ENCODE measurements at regions not wholly inside any gene's neighbourhood (a gene's known extent, or its start where the extent isn't known, plus 50 kb on each side); places are given as distances from the start of the nearest gene placed in this dataset.

DNA sequence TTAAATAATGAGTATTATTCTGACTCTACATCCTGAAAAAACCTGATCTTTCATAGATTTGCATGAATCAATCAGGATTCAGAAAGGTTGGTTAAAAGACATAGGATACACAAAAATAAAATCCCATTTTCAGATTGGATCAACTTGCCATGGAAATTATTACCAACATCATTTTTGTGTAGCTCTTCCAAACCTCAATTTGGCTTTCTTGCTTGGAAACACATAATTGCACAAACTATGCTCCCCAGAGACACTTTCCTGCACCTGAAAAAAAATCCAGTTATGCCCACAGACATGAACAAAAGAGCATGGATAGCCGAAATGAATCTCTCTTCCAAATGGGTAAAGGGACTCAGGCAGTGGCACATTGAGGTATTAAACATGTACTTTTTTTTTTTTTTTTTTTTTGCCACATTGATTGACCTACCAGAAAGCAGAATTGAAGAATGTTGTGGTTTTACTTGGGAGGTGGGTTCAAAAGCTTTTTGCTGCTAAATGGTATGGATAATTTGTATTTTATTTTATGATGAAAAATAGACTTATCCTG is 135.4 kb upstream of the FBN2 start:
- Histone ChIP-seq H4K20me1 (ENCODE audit: insufficient read depth, low read length) (no peaks in the 10 kb centered on the region), H3K27ac (ENCODE audit: low read length) (no peak overlapping the region)
- no peak for ATAC-seq (ENCODE audit: insufficient read depth, low read depth)

GRCh38 chr5:128673970-128674369 is 135.9 kb upstream of the FBN2 start:
- TF ChIP-seq, protein P1, sequence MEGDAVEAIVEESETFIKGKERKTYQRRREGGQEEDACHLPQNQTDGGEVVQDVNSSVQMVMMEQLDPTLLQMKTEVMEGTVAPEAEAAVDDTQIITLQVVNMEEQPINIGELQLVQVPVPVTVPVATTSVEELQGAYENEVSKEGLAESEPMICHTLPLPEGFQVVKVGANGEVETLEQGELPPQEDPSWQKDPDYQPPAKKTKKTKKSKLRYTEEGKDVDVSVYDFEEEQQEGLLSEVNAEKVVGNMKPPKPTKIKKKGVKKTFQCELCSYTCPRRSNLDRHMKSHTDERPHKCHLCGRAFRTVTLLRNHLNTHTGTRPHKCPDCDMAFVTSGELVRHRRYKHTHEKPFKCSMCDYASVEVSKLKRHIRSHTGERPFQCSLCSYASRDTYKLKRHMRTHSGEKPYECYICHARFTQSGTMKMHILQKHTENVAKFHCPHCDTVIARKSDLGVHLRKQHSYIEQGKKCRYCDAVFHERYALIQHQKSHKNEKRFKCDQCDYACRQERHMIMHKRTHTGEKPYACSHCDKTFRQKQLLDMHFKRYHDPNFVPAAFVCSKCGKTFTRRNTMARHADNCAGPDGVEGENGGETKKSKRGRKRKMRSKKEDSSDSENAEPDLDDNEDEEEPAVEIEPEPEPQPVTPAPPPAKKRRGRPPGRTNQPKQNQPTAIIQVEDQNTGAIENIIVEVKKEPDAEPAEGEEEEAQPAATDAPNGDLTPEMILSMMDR (IDR thresholded peaks at IDR 0.05; ENCODE audit: borderline replicate concordance, extremely low read depth, low read length, poor library complexity, severe bottlenecking), result no peak
- TF ChIP-seq EZH2 (IDR thresholded peaks at IDR 0.05; ENCODE audit: borderline replicate concordance, low read depth, low read length, severe bottlenecking), result no peak
- no peaks in the 10 kb centered on the region for H4K20me1 ChIP-seq (ENCODE audit: insufficient read depth, low read length)
- H3K4me1 ChIP-seq (ENCODE audit: insufficient read depth, low read length), result no peaks in the 10 kb centered on the region
- H3K4me3 ChIP-seq (ENCODE audit: low read depth in 1 of 2, low read length in 2 of 2), result no peak overlapping the region
- no peak overlapping the region for H2AFZ ChIP-seq (ENCODE audit: low read depth, low read length)
- DNase-seq (no peak), ATAC-seq (ENCODE audit: insufficient read depth, low read depth) (no peak)
- no peaks in the 10 kb centered on the region for H3K27me3 ChIP-seq (ENCODE audit: insufficient read depth, low read length, poor library complexity)
- no peak overlapping the region for H3K4me2 ChIP-seq (ENCODE audit: insufficient read depth, low read length)
- no peaks in the 10 kb centered on the region for H3K9me3 ChIP-seq (ENCODE audit: insufficient read depth, low read length, severe bottlenecking)
- no peak overlapping the region for H3K9ac ChIP-seq (ENCODE audit: low read depth, low read length)
- H3K79me2 ChIP-seq (ENCODE audit: insufficient read depth, low read length), result no peaks in the 10 kb centered on the region
- no peaks in the 10 kb centered on the region for H3K36me3 ChIP-seq (ENCODE audit: insufficient read depth, low read length)
- no peak overlapping the region for H3K27ac ChIP-seq (ENCODE audit: low read length)

More for the DNA sequence above, 135.4 kb upstream of the FBN2 start:
- DNase-seq, result no peak
- H3K79me2 ChIP-seq (ENCODE audit: insufficient read depth, low read length), result no peaks in the 10 kb centered on the region
- H3K27me3 ChIP-seq (ENCODE audit: insufficient read depth, low read length, poor library complexity), result no peaks in the 10 kb centered on the region
- H2AFZ ChIP-seq (ENCODE audit: low read depth, low read length), result no peak overlapping the region
- H3K9me3 ChIP-seq (ENCODE audit: insufficient read depth, low read length, severe bottlenecking), result peaks cover 3% of the 10 kb centered on the region
- H3K9ac ChIP-seq (ENCODE audit: low read depth, low read length), result no peak overlapping the region
- H3K4me1 ChIP-seq (ENCODE audit: insufficient read depth, low read length), result no peaks in the 10 kb centered on the region
- H3K4me2 ChIP-seq (ENCODE audit: insufficient read depth, low read length), result no peak overlapping the region
- TF ChIP-seq EZH2 (IDR thresholded peaks at IDR 0.05; ENCODE audit: borderline replicate concordance, low read depth, low read length, severe bottlenecking), result no peak
- TF ChIP-seq, protein P1 (IDR thresholded peaks at IDR 0.05; ENCODE audit: borderline replicate concordance, extremely low read depth, low read length, poor library complexity, severe bottlenecking), result no peak
- H3K36me3 ChIP-seq (ENCODE audit: insufficient read depth, low read length), result no peaks in the 10 kb centered on the region
- no peak overlapping the region for H3K4me3 ChIP-seq (ENCODE audit: low read depth in 1 of 2, low read length in 2 of 2)

GRCh38 chr5:128674837-128675446 is 136.9 kb upstream of the FBN2 start:
- no peaks in the 10 kb centered on the region for H3K27me3 ChIP-seq (ENCODE audit: insufficient read depth, low read length, poor library complexity)
- no peak overlapping the region for H2AFZ ChIP-seq (ENCODE audit: low read depth, low read length)
- DNase-seq, result peak; percentile 38

More at GRCh38 chr5:128674837-128675446, 136.9 kb upstream of the FBN2 start:
- Histone ChIP-seq H3K4me3 (ENCODE audit: low read depth in 1 of 2, low read length in 2 of 2) (no peak overlapping the region), H3K27ac (ENCODE audit: low read length) (no peak overlapping the region), H3K4me1 (ENCODE audit: insufficient read depth, low read length) (no peaks in the 10 kb centered on the region), H3K79me2 (ENCODE audit: insufficient read depth, low read length) (no peaks in the 10 kb centered on the region), H4K20me1 (ENCODE audit: insufficient read depth, low read length) (no peaks in the 10 kb centered on the region), H3K36me3 (ENCODE audit: insufficient read depth, low read length) (no peaks in the 10 kb centered on the region), H3K9me3 (ENCODE audit: insufficient read depth, low read length, severe bottlenecking) (no peaks in the 10 kb centered on the region), H3K4me2 (ENCODE audit: insufficient read depth, low read length) (no peak overlapping the region), H3K9ac (ENCODE audit: low read depth, low read length) (no peak overlapping the region)
- peak; percentile 50; the same call in 1 of the 3 replicates for ATAC-seq (ENCODE audit: insufficient read depth, low read depth)
- TF ChIP-seq, protein P1 (IDR thresholded peaks at IDR 0.05; ENCODE audit: borderline replicate concordance, extremely low read depth, low read length, poor library complexity, severe bottlenecking), result peak; percentile 72
- TF ChIP-seq EZH2 (IDR thresholded peaks at IDR 0.05; ENCODE audit: borderline replicate concordance, low read depth, low read length, severe bottlenecking), result no peak
